Subcutaneous abdominal adipose tissue (tissue), 5 donors: ENCODE measurements at regions not wholly inside any gene's neighbourhood (a gene's known extent, or its start where the extent isn't known, plus 50 kb on each side); places are given as distances from the start of the nearest gene placed in this dataset.

Experiments
- H3K27ac ChIP-seq: one replicate; pipeline ENCODE4 v1.7.0; 2013; ENCODE audit warnings: low read depth, mild to moderate bottlenecking, inconsistent platforms, low read length, moderate library complexity
- H3K27me3 ChIP-seq, 5 donors: one replicate each; pipeline ENCODE4 v1.7.0; 2013; ENCODE audit warnings: low read length in 5 of 5, inconsistent platforms in 1 of 5; ENCODE audit not compliant: control insufficient read depth in 5 of 5, insufficient read depth in 4 of 5
- H3K36me3 ChIP-seq, 5 donors: one replicate each; pipeline ENCODE4 v1.7.0; 2013; ENCODE audit warnings: low read length in 5 of 5; ENCODE audit not compliant: control insufficient read depth in 5 of 5, insufficient read depth in 5 of 5
- H3K4me1 ChIP-seq, 5 donors: one replicate each; pipeline ENCODE4 v1.7.0; 2013; ENCODE audit warnings: low read length in 5 of 5, mild to moderate bottlenecking in 3 of 5, moderate library complexity in 1 of 5; ENCODE audit not compliant: control insufficient read depth in 5 of 5, insufficient read depth in 5 of 5
- H3K4me3 ChIP-seq, 5 donors: one replicate each; pipeline ENCODE4 v1.7.0; 2013; ENCODE audit warnings: low read length in 5 of 5, low read depth in 1 of 5
- H3K9ac ChIP-seq, 5 donors: one replicate each; pipeline ENCODE4 v1.7.0; 2013; ENCODE audit warnings: low read length in 5 of 5, mild to moderate bottlenecking in 4 of 5, moderate library complexity in 3 of 5
- H3K9me3 ChIP-seq, 5 donors: one replicate each; pipeline ENCODE4 v1.7.0; 2013; ENCODE audit warnings: low read length in 5 of 5; ENCODE audit not compliant: control insufficient read depth in 5 of 5
- donor health status: healthy.
- donor health status: healthy.
- donor health status: healthy.
- donor health status: healthy.
- donor health status: healthy.

DNA sequence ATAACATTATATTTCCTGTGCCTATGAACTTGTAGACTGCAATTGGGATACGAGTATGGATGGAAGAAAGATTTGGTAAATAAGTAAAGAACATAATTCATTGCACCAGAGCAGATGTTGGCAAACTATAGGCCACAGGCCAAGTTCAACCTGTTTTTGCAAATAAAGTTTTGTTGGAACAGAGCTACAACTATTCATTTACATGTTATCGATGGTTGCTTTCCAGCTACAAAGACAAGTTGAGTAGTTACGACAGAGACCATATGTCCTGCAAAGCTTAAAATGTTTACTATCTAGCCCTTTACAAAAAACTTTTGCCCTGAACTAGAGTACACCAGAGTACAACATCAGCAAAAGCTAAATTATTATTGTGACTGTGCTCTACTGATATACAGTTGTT, 169.1 kb upstream of the DMAC1 start:
- no peak overlapping the region for H3K9ac ChIP-seq
- no peaks in the 10 kb centered on the region for H3K36me3 ChIP-seq
- peaks cover 0 to 14% (median 0%) of the 10 kb centered on the region in 5 donors for H3K4me1 ChIP-seq
- no peak overlapping the region for H3K4me3 ChIP-seq
- no peaks in the 10 kb centered on the region for H3K27me3 ChIP-seq
- H3K9me3 ChIP-seq: no peaks in the 10 kb centered on the region
- H3K27ac ChIP-seq: no peak overlapping the region

DNA sequence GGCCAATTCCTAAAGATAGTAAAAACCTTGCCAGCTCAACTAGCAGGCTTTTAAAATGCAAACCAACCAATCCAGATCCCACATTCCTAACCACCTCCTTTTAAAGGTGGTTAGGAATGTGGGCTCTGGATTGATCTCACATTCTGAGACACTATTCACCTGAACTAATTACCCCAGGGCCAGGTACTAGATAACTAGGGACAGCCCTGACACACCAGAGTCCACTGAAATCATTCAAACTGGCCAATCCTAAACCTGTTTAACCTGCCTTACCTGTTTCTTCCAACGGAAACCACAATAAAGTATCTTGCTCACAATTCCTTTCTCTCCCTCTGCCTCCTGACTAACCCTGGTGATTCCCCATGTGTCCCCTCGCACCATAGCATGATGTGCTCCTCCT, 168.3 kb upstream of the DMAC1 start:
- Histone ChIP-seq H3K27ac (no peak overlapping the region), H3K9me3 (no peaks in the 10 kb centered on the region), H3K27me3 (no peaks in the 10 kb centered on the region), H3K4me3 (no peak overlapping the region), H3K36me3 (no peaks in the 10 kb centered on the region), H3K4me1 (peaks cover 0 to 14% (median 0%) of the 10 kb centered on the region in 5 donors), H3K9ac (no peak overlapping the region)

DNA sequence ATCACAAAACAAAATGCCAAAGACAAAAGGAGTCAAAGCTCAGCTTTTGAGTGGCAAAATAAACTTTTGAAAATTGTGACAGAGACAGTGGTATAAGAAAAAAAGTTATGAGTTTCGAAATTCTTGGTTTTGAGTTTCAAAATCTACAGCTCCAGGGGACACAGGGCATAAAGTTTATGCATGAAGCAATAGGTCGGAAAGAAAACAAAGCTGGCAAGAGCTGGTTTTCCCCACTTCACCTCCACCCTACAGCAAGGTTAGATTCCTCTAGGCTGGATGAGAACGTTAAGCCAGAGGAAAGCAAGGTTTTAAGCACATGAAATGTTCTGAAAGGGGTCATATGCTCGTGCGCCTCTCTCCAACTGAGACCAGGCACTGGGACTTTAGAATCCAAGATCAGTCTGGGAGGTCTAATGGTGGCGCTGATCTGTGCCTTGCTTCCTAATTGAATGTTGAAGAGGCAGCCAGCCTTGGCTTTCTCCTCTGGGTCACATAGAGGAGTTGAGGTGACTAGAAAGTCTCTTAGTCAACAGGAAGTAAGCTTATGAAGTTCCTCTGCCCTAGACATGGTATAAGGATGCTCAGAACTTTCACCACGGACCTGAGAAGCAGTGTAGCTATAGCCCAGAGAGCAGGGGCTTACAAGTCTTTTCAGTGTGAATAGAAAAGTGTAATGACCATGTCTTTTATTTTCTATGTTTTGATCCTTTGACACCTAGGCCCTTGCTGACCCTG, 167.7 kb upstream of the DMAC1 start:
- Histone ChIP-seq H3K4me3 (no peak overlapping the region), H3K27ac (no peak overlapping the region), H3K9me3 (no peaks in the 10 kb centered on the region), H3K9ac (peak overlapping the region in 1 of 5 donors; percentile 21), H3K27me3 (no peaks in the 10 kb centered on the region), H3K36me3 (no peaks in the 10 kb centered on the region), H3K4me1 (peaks cover 0 to 14% (median 0%) of the 10 kb centered on the region in 5 donors)

DNA sequence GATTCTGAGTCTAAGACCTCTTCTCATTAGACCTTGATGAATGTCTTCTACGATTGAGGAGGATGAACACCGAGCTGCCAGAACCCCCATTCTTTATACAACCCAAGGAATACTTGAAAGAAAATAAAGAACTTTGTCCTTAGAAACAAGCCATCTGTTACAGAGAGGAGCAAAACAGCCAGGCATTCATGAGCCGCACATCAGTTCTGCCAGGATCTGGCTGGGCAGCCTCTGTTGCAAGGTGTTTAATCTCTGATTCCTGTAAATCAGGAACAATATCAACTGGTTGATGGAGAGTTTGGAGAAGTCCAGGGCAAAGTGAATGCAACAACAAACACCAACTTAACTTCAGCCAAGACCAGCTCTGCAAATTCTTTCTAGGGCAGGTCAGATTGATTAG, 165.5 kb upstream of the DMAC1 start:
- Histone ChIP-seq H3K4me1 (peaks cover 0 to 12% (median 0%) of the 10 kb centered on the region in 5 donors), H3K36me3 (no peaks in the 10 kb centered on the region), H3K9ac (no peak overlapping the region), H3K27ac (no peak overlapping the region), H3K9me3 (no peaks in the 10 kb centered on the region), H3K27me3 (no peaks in the 10 kb centered on the region), H3K4me3 (no peak overlapping the region)

DNA sequence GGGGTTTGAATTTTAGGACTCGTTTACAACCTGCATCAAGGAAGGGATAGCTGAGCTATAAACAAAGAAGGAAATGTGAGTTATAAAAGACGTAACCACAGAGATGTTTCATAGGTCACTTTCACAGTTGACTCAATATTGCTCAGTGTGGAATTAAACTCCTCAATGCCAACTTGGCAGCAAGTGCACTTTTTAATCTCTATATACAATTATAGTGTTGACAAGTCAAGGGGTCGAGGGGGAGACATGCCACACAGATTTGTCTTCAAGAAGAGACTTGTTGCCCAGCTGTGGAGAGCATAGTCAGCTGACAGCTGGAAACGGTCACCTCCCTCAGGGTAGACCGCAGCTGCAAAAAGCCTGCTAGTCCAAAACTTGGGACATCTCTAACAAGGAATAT, 163.4 kb upstream of the DMAC1 start:
- H3K4me3 ChIP-seq: no peak overlapping the region
- H3K36me3 ChIP-seq: no peaks in the 10 kb centered on the region
- no peaks in the 10 kb centered on the region for H3K9me3 ChIP-seq
- H3K27ac ChIP-seq: no peak overlapping the region
- H3K4me1 ChIP-seq: peaks cover 0 to 12% (median 0%) of the 10 kb centered on the region in 5 donors
- H3K27me3 ChIP-seq: no peaks in the 10 kb centered on the region
- no peak overlapping the region for H3K9ac ChIP-seq

DNA sequence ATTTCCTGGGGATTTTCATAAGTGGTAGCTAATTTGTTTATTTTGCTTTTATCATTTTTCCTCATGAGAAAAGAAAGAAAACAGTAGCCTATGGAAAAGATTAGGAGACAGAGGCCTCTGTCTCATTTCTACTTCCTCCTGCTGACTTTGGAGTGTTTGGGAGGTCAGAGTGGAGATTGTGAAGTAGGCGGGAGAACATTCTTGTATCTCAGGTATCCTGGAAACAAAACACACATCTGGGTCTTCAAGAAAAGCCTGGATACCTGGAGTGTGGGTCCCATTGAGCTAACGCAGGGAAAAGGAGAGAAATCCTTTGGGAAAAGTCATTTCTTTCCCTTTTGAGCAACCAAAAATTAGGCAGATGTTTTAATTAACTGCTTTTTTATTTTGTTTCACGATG, 161.5 kb upstream of the DMAC1 start:
- Histone ChIP-seq H3K27me3 (no peaks in the 10 kb centered on the region), H3K27ac (no peak overlapping the region), H3K4me1 (no peaks in the 10 kb centered on the region), H3K9me3 (no peaks in the 10 kb centered on the region), H3K36me3 (no peaks in the 10 kb centered on the region), H3K4me3 (no peak overlapping the region), H3K9ac (no peak overlapping the region)

DNA sequence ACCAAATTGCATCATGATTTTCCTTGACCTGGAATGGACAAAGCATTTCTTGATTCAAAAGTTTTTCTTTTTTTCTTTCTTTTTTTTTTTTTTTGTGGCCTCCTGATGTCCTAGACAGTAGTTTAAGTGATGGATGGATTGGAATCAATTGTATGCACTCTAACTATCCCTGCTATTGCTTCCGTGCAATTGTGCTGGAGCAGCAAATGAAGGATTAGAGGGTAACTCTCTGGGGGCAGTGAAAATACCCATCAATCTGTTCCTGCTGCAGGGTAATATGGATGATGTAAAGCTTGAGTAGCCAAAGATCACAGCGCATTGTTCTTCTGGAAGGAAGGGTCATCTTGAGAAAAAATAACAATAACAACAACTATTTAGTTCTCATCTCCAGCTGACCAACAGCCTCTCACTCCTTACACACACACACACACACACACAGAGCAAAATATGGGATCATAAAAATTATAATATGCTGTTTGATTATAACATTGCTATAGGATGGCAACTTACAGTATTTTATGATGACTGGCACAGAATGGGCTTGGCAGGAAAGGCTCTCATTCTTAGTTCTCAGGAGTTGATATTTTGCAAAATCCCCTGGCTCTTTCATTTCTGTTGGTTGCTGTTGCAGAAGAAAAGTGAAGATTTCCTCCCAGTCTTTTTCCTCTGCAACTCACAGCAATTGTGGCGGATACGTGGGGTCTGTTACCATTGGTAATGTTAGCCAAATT, 160.9 kb upstream of the DMAC1 start:
- Histone ChIP-seq H3K27ac (no peak overlapping the region), H3K36me3 (no peaks in the 10 kb centered on the region), H3K4me1 (no peaks in the 10 kb centered on the region), H3K9ac (no peak overlapping the region), H3K27me3 (no peaks in the 10 kb centered on the region), H3K4me3 (no peak overlapping the region), H3K9me3 (no peaks in the 10 kb centered on the region)

DNA sequence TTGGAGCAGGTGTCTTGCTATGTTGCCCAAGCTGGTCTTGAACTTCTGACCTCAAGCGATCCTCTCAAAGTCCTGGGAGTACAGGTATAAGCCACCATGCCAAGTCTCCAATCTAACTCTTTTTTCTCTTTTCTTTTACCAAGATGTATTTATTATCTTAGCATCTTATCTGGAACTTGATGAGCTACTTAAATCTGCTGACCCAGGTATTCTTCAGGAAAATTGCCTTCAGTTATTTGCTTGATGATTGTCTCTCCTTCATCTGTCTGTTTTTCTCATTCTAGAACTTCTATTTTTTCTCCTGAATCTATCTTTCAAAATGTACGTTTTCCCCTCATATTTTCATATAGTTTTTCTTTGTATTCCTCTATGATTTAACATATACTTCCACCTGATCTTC, 158.2 kb upstream of the DMAC1 start:
- Histone ChIP-seq H3K27me3 (no peaks in the 10 kb centered on the region), H3K36me3 (no peaks in the 10 kb centered on the region), H3K9me3 (no peaks in the 10 kb centered on the region), H3K27ac (no peak overlapping the region), H3K9ac (no peak overlapping the region), H3K4me3 (no peak overlapping the region), H3K4me1 (no peaks in the 10 kb centered on the region)

DNA sequence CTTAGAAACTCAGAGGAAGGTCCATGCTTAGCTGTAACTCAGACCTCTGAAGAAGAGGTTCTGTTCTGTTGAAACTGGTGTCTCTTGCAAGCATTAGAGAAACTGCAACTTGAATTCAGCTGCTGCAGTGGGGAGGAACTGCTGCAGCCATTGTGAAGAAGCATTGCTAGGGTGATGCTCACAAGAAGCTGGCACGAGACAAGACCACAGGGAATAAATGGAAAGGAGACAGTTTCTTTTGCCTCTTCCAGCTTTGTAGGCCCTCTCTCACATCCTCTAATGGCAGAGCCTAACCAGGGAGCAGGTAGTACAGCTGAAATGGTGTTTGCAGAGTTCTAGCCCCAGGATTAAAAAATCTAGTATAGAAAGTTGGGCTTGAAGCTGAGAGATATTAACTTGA, 148.0 kb upstream of the DMAC1 start:
- H3K27ac ChIP-seq: no peak overlapping the region
- H3K36me3 ChIP-seq: no peaks in the 10 kb centered on the region
- H3K9me3 ChIP-seq: no peaks in the 10 kb centered on the region
- H3K9ac ChIP-seq: no peak overlapping the region
- no peaks in the 10 kb centered on the region for H3K4me1 ChIP-seq
- H3K27me3 ChIP-seq: no peaks in the 10 kb centered on the region
- H3K4me3 ChIP-seq: no peak overlapping the region

DNA sequence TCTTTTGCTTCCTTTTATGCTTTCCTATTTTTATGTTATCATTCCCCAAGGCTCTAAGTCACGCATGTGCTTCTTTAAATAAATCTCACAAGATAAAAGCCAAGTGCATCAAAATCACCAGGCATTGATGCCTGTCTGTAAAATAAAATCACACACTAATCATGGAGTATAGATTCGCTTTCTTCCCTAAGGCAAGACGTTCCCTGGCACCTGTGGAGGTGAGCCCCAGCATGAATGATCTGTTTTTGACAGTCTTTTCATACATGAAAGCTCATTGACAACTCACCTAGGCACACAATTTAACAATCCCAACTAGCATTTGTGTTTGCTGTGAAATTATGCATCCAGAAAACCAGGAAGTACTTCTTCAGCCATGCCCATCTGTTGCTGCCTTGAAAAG, 146.9 kb upstream of the DMAC1 start:
- no peak overlapping the region for H3K9ac ChIP-seq
- no peaks in the 10 kb centered on the region for H3K4me1 ChIP-seq
- H3K36me3 ChIP-seq: no peaks in the 10 kb centered on the region
- H3K9me3 ChIP-seq: no peaks in the 10 kb centered on the region
- H3K27me3 ChIP-seq: no peaks in the 10 kb centered on the region
- H3K27ac ChIP-seq: no peak overlapping the region
- H3K4me3 ChIP-seq: no peak overlapping the region
